Right atrium auricular region (tissue), 2 donors: ENCODE measurements at regions not wholly inside any gene's neighbourhood (a gene's known extent, or its start where the extent isn't known, plus 50 kb on each side); places are given as distances from the start of the nearest gene placed in this dataset.

ENCODE experiments used
- DNase-seq: peaks from one replicate; pipeline ENCODE4 v3.0.0-alpha.2; 2019; ENCODE audit warnings: low spot score
- H3K27ac ChIP-seq, 2 donors: fragments of 200-600 bp; sonication (generic); 1 replicate in 1 of 2; 2 replicates in 1 of 2; pipeline ENCODE4 v1.5.1; 2016 to 2019
- H3K27me3 ChIP-seq, 2 donors: fragments of 200-600 bp; sonication (generic); one replicate each; pipeline versions ENCODE4 v1.5.1 to v1.6.0; 2017 to 2019
- H3K36me3 ChIP-seq: fragments of 200-600 bp; sonication (generic); one replicate; pipeline ENCODE4 v1.5.1; 2016
- H3K4me1 ChIP-seq, 2 donors: fragments of 200-600 bp; sonication (generic); one replicate each; pipeline versions ENCODE4 v1.5.1 to v1.6.0; 2017 to 2019
- H3K4me3 ChIP-seq, 2 donors: fragments of 200-600 bp; sonication (generic); 1 replicate in 1 of 2; 2 replicates in 1 of 2; pipeline ENCODE4 v1.5.1; 2017 to 2019; ENCODE audit warnings: mild to moderate bottlenecking in 1 of 2, moderate library complexity in 1 of 2
- H3K9me3 ChIP-seq, 2 donors: fragments of 200-600 bp; sonication (generic); one replicate each; pipeline ENCODE4 v1.5.1; 2019
- CTCF ChIP-seq, 2 donors: fragments of 200-600 bp; sonication (generic); IDR thresholded peaks; one replicate each; pipeline ENCODE4 v1.5.1; 2019; ENCODE audit warnings: antibody characterized with exemption in 2 of 2

GRCh38 chr3:64927689-64928088, 239.9 kb upstream of the ADAMTS9 start:
- H3K9me3 ChIP-seq = peaks cover 0 to 8% of the 10 kb centered on the region in 2 donors
- DNase-seq = no peak
- no peak for TF ChIP-seq CTCF (IDR thresholded peaks at IDR 0.05)
- H3K4me1 ChIP-seq = no peaks in the 10 kb centered on the region
- H3K4me3 ChIP-seq = no peak overlapping the region
- H3K36me3 ChIP-seq = no peaks in the 10 kb centered on the region
- H3K27ac ChIP-seq = no peak overlapping the region
- no peaks in the 10 kb centered on the region for H3K27me3 ChIP-seq

- Histone ChIP-seq H3K27me3 (no peaks in the 10 kb centered on the region), H3K4me3 (no peak overlapping the region), H3K4me1 (no peaks in the 10 kb centered on the region), H3K9me3 (no peaks in the 10 kb centered on the region), H3K27ac (no peak overlapping the region), H3K36me3 (no peaks in the 10 kb centered on the region)
- TF ChIP-seq CTCF (IDR thresholded peaks at IDR 0.05) = no peak
- DNase-seq = no peak
Measured at GRCh38 chr3:64925575-64925974, 237.8 kb upstream of the ADAMTS9 start.

DNA sequence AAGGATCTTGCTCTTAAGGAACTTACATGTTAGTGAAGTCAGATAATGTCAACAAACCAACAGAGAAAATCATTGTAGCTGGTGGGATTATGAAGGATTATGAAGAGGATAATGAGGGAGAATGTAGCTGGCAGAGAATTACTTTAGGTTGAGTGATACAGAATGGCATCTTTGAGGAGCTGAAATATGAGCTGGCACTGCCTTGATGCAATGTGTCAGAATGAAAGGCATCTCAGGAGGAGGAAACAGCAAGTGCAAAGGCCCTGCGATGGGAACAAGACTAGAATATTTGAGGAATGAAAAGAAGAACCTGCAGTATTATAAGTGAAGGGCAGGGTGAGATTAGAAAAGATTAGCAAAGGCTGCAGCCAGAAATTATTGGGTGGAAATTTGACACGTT, 237.2 kb upstream of the ADAMTS9 start:
- DNase-seq = no peak
- H3K4me1 ChIP-seq = no peaks in the 10 kb centered on the region
- H3K4me3 ChIP-seq = no peak overlapping the region
- H3K36me3 ChIP-seq = no peaks in the 10 kb centered on the region
- no peak overlapping the region for H3K27ac ChIP-seq
- no peaks in the 10 kb centered on the region for H3K9me3 ChIP-seq
- no peaks in the 10 kb centered on the region for H3K27me3 ChIP-seq
- TF ChIP-seq CTCF (IDR thresholded peaks at IDR 0.05) = no peak

- Histone ChIP-seq H3K4me1 (peaks cover 0 to 20% of the 10 kb centered on the region in 2 donors), H3K27me3 (no peaks in the 10 kb centered on the region), H3K27ac (peak overlapping the region in 1 of 2 donors; percentile 11), H3K36me3 (no peaks in the 10 kb centered on the region), H3K4me3 (no peak overlapping the region), H3K9me3 (no peaks in the 10 kb centered on the region)
- no peak for TF ChIP-seq CTCF (IDR thresholded peaks at IDR 0.05)
- DNase-seq = no peak
Measured at GRCh38 chr3:64922213-64922612, 234.4 kb upstream of the ADAMTS9 start.

DNA sequence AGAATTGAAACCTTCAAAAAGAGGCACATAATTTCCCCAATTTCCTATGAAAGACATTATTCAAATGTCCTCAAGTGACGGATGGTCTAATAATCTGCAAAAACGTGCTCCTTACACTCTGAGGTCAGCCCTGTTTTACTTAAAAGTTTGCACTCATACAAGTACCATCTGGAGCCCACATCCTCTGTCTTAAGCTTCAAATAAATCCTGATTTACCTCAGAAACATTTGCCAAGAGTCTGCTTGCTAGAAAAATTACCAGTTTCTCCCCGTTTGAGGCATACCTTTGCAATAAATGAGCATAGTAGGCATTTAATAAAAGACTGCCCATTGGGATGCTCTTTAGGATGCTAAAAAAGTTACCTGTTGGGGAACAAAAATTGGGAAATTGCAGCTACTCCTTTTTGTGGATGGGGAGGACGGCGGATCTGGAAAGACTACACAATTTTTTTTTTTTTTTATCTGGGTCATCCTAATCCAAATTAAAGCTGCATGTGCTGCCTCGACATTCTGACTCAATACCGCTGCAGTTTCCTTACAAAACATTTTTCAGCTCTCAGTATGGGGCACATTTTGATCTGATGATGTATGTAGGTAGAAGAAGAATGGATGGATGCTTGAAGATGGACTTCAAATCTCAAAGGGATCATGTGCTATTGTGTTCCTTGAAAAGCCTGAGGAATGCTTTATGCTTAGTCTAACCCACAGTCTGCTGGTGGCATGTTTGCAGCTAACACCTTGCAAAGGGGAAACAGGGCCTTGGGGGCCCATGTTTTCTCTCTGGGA, 233.7 kb upstream of the ADAMTS9 start:
- no peaks in the 10 kb centered on the region for H3K36me3 ChIP-seq
- no peak for TF ChIP-seq CTCF (IDR thresholded peaks at IDR 0.05)
- DNase-seq = no peak
- no peak overlapping the region for H3K4me3 ChIP-seq
- H3K9me3 ChIP-seq = no peaks in the 10 kb centered on the region
- no peaks in the 10 kb centered on the region for H3K27me3 ChIP-seq
- H3K27ac ChIP-seq = peak overlapping the region in 1 of 2 donors; percentile 11
- H3K4me1 ChIP-seq = peaks cover 0 to 28% of the 10 kb centered on the region in 2 donors

GRCh38 chr3:64919934-64920333, 232.1 kb upstream of the ADAMTS9 start:
- no peaks in the 10 kb centered on the region for H3K27me3 ChIP-seq
- no peaks in the 10 kb centered on the region for H3K36me3 ChIP-seq
- DNase-seq = no peak
- no peaks in the 10 kb centered on the region for H3K9me3 ChIP-seq
- H3K4me1 ChIP-seq = peaks cover 0 to 42% of the 10 kb centered on the region in 2 donors
- no peak for TF ChIP-seq CTCF (IDR thresholded peaks at IDR 0.05)
- no peak overlapping the region for H3K27ac ChIP-seq
- no peak overlapping the region for H3K4me3 ChIP-seq
